ENCODE measurements at regions not wholly inside any gene's neighbourhood (a gene's known extent, or its start where the extent isn't known, plus 50 kb on each side); places are given as distances from the start of the nearest gene placed in this dataset.

- no peak for DNase-seq (ENCODE audit: low read depth, low spot score)
- H3K4me3 ChIP-seq (ENCODE audit: low read length) = no peak overlapping the region
Measured at GRCh38 chr4:56123051-56123450, 174.3 kb downstream of the CEP135 start.

- no peak overlapping the region for H3K4me3 ChIP-seq (ENCODE audit: low read length)
- no peak for DNase-seq (ENCODE audit: low read depth, low spot score)
Measured at GRCh38 chr4:56118845-56119244, 170.1 kb downstream of the CEP135 start.

- DNase-seq (ENCODE audit: low read depth, low spot score) = no peak
Measured at GRCh38 chr4:56118055-56118454, 169.3 kb downstream of the CEP135 start.

GRCh38 chr4:56115898-56116297, 167.2 kb downstream of the CEP135 start:
- H3K4me3 ChIP-seq (ENCODE audit: low read length) = no peak overlapping the region
- no peak for DNase-seq (ENCODE audit: low read depth, low spot score)

More at GRCh38 chr4:56118055-56118454, 169.3 kb downstream of the CEP135 start:
- H3K4me3 ChIP-seq (ENCODE audit: low read length) = no peak overlapping the region

- H3K4me3 ChIP-seq (ENCODE audit: low read length) = no peak overlapping the region
- DNase-seq (ENCODE audit: low read depth, low spot score) = no peak
Measured at GRCh38 chr4:56112377-56112776, 163.6 kb downstream of the CEP135 start.

- no peak for DNase-seq (ENCODE audit: low read depth, low spot score)
- no peak overlapping the region for H3K4me3 ChIP-seq (ENCODE audit: low read length)
Measured at GRCh38 chr4:56106180-56107147, 157.7 kb downstream of the CEP135 start.

GRCh38 chr4:56104188-56104587, 155.4 kb downstream of the CEP135 start:
- no peak for DNase-seq (ENCODE audit: low read depth, low spot score)
- H3K4me3 ChIP-seq (ENCODE audit: low read length) = no peak overlapping the region

GRCh38 chr4:56102601-56103000, 153.9 kb downstream of the CEP135 start:
- H3K4me3 ChIP-seq (ENCODE audit: low read length) = no peak overlapping the region
- no peak for DNase-seq (ENCODE audit: low read depth, low spot score)

GRCh38 chr4:56099378-56099786, 150.6 kb downstream of the CEP135 start:
- no peak for DNase-seq (ENCODE audit: low read depth, low spot score)
- H3K4me3 ChIP-seq (ENCODE audit: low read length) = no peak overlapping the region

- H3K4me3 ChIP-seq (ENCODE audit: low read length) = no peak overlapping the region
- DNase-seq (ENCODE audit: low read depth, low spot score) = no peak
Measured at GRCh38 chr4:56093576-56093975, 144.8 kb downstream of the CEP135 start.

- no peak overlapping the region for H3K4me3 ChIP-seq (ENCODE audit: low read length)
- no peak for DNase-seq (ENCODE audit: low read depth, low spot score)
Measured at GRCh38 chr4:56092540-56092939, 143.8 kb downstream of the CEP135 start.

GRCh38 chr4:56086561-56086960, 137.8 kb downstream of the CEP135 start:
- H3K4me3 ChIP-seq (ENCODE audit: low read length) = no peak overlapping the region
- DNase-seq (ENCODE audit: low read depth, low spot score) = peak; percentile 57

- no peak for DNase-seq (ENCODE audit: low read depth, low spot score)
- no peak overlapping the region for H3K4me3 ChIP-seq (ENCODE audit: low read length)
Measured at GRCh38 chr4:56086073-56086541, 137.4 kb downstream of the CEP135 start.

- H3K4me3 ChIP-seq (ENCODE audit: low read length) = no peak overlapping the region
- no peak for DNase-seq (ENCODE audit: low read depth, low spot score)
Measured at GRCh38 chr4:56085275-56085674, 136.5 kb downstream of the CEP135 start.

- no peak overlapping the region for H3K4me3 ChIP-seq (ENCODE audit: low read length)
- DNase-seq (ENCODE audit: low read depth, low spot score) = no peak
Measured at GRCh38 chr4:56084851-56085250, 136.1 kb downstream of the CEP135 start.

All from Jurkat, Clone E6-1 (cell line).